ENCODE measurements at regions not wholly inside any gene's neighbourhood (a gene's known extent, or its start where the extent isn't known, plus 50 kb on each side); places are given as distances from the start of the nearest gene placed in this dataset.
"Not testable (repeated sequence)": the region's sequence is repeated elsewhere in the genome, so short reads cannot be mapped to it uniquely, and the experiment has no call there.

- not testable (repeated sequence) for DNase-seq (ENCODE audit: insufficient read length, low spot score); FAIRE-seq
Measured at GRCh38 chr21:9572782-9573181, 948.6 kb upstream of the TPTE start.

- DNase-seq (ENCODE audit: insufficient read length, low spot score); FAIRE-seq: not testable (repeated sequence)
Measured at GRCh38 chr21:9573528-9573927, 947.9 kb upstream of the TPTE start.

GRCh38 chr21:9579275-9579674, 942.1 kb upstream of the TPTE start:
- FAIRE-seq, result not testable (repeated sequence)

GRCh38 chr21:9587941-9588340, 933.4 kb upstream of the TPTE start:
- DNase-seq (ENCODE audit: insufficient read length, low spot score); FAIRE-seq: not testable (repeated sequence)

More at GRCh38 chr21:9579275-9579674, 942.1 kb upstream of the TPTE start:
- DNase-seq (ENCODE audit: insufficient read length, low spot score), result not testable (repeated sequence)

- FAIRE-seq; DNase-seq (ENCODE audit: insufficient read length, low spot score): not testable (repeated sequence)
Measured at GRCh38 chr21:9592591-9592990, 928.8 kb upstream of the TPTE start.

GRCh38 chr21:9593646-9594045, 927.7 kb upstream of the TPTE start:
- FAIRE-seq; DNase-seq (ENCODE audit: insufficient read length, low spot score): not testable (repeated sequence)

- not testable (repeated sequence) for FAIRE-seq; DNase-seq (ENCODE audit: insufficient read length, low spot score)
Measured at GRCh38 chr21:9614011-9614410, 907.4 kb upstream of the TPTE start.

- not testable (repeated sequence) for FAIRE-seq
Measured at GRCh38 chr21:9621121-9621793, 900.1 kb upstream of the TPTE start.

GRCh38 chr21:9628051-9628450, 893.3 kb upstream of the TPTE start:
- FAIRE-seq; DNase-seq (ENCODE audit: insufficient read length, low spot score): not testable (repeated sequence)

More at GRCh38 chr21:9621121-9621793, 900.1 kb upstream of the TPTE start:
- not testable (repeated sequence) for DNase-seq (ENCODE audit: insufficient read length, low spot score)

GRCh38 chr21:9647409-9647808, 874.0 kb upstream of the TPTE start:
- not testable (repeated sequence) for FAIRE-seq; DNase-seq (ENCODE audit: insufficient read length, low spot score)

GRCh38 chr21:9648331-9648730, 873.1 kb upstream of the TPTE start:
- not testable (repeated sequence) for DNase-seq (ENCODE audit: insufficient read length, low spot score); FAIRE-seq

- not testable (repeated sequence) for DNase-seq (ENCODE audit: insufficient read length, low spot score); FAIRE-seq
Measured at GRCh38 chr21:9648947-9649720, 872.2 kb upstream of the TPTE start.

GRCh38 chr21:9652819-9653218, 868.6 kb upstream of the TPTE start:
- DNase-seq (ENCODE audit: insufficient read length, low spot score); FAIRE-seq: not testable (repeated sequence)

- DNase-seq (ENCODE audit: insufficient read length, low spot score); FAIRE-seq: not testable (repeated sequence)
Measured at GRCh38 chr21:9655221-9655620, 866.2 kb upstream of the TPTE start.

- not testable (repeated sequence) for DNase-seq (ENCODE audit: insufficient read length, low spot score); FAIRE-seq
Measured at GRCh38 chr21:9656455-9656854, 864.9 kb upstream of the TPTE start.

- not testable (repeated sequence) for DNase-seq (ENCODE audit: insufficient read length, low spot score); FAIRE-seq
Measured at GRCh38 chr21:9657779-9658178, 863.6 kb upstream of the TPTE start.

- DNase-seq (ENCODE audit: insufficient read length, low spot score); FAIRE-seq: not testable (repeated sequence)
Measured at GRCh38 chr21:9659877-9660276, 861.5 kb upstream of the TPTE start.

GRCh38 chr21:9663914-9664729, 857.3 kb upstream of the TPTE start:
- not testable (repeated sequence) for DNase-seq (ENCODE audit: insufficient read length, low spot score); FAIRE-seq

- not testable (repeated sequence) for DNase-seq (ENCODE audit: insufficient read length, low spot score); FAIRE-seq
Measured at GRCh38 chr21:9675811-9676210, 845.6 kb upstream of the TPTE start.

- DNase-seq (ENCODE audit: insufficient read length, low spot score); FAIRE-seq: not testable (repeated sequence)
Measured at GRCh38 chr21:9679029-9679428, 842.4 kb upstream of the TPTE start.

All from GM19239 (cell line).